ENCODE measurements at regions not wholly inside any gene's neighbourhood (a gene's known extent, or its start where the extent isn't known, plus 50 kb on each side); places are given as distances from the start of the nearest gene placed in this dataset.

GRCh38 chr2:145287736-145288135, 767.8 kb upstream of the ZEB2 start:
- TF ChIP-seq POLR2AphosphoS5 (IDR thresholded peaks at IDR 0.05) (no peak), CTCF (IDR thresholded peaks at IDR 0.05) (no peak), POLR2A (IDR thresholded peaks at IDR 0.05) (no peak)

All from suprapubic skin (tissue), 4 donors.